HL-60/S4 (cell line): ENCODE measurements at regions not wholly inside any gene's neighbourhood (a gene's known extent, or its start where the extent isn't known, plus 50 kb on each side); places are given as distances from the start of the nearest gene placed in this dataset.
"Not testable (repeated sequence)": the region's sequence is repeated elsewhere in the genome, so short reads cannot be mapped to it uniquely, and the experiment has no call there.

Experiments
- in situ Hi-C: fragments of 300-500 bp; cut with MboI; formaldehyde crosslinking; loops from 2 replicates; pipeline ENCODE4 v1.14.3; 2022; ENCODE audit warnings: low sequenced_read_pairs

DNA sequence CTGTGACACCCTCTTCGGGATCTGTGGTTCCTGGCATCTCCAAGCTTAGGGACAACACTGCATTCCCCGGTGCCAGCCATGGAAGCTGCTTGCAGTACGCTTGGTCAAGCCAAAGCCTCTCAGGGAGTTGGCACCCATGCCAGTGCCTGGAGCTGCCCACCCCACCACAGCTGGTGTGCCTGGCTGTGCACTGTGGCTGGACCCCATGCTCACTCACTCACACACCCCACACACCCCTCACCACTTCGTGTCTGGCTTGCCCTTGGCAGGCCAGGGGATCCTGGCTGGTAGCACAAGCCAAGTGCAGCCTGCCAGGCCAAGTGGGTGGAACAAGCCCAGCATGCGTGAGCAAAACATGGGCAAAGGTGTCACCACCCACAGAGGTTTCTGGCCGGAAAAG, 324.5 kb upstream of the PTGER4 start:
- in situ Hi-C loops, result no loop called here

GRCh38 chr5:40354171-40354570, 325.5 kb upstream of the PTGER4 start:
- in situ Hi-C loops, result no loop called here

DNA sequence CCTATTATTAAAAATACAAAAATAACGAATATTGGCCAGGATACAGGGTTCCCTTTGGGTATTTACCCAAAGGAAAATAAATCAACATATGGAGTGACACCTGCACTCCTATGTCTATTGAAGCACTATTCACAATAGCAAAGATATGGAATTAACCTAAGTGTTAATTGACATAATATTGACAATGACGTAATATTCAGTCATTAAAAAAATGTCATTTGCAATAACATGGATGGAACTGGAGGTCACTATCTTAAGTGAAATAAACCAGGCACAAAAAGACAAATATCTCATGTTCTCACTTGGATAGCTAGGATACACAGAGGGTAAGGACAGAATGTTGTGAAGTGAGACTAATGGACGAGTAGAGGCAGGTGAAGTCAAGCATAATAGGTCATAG, 326.3 kb upstream of the PTGER4 start:
- in situ Hi-C loops, result no loop called here

- in situ Hi-C loops, result no loop called here
These were observed 331.6 kb upstream of the PTGER4 start for GRCh38 chr5:40347981-40348725.

DNA sequence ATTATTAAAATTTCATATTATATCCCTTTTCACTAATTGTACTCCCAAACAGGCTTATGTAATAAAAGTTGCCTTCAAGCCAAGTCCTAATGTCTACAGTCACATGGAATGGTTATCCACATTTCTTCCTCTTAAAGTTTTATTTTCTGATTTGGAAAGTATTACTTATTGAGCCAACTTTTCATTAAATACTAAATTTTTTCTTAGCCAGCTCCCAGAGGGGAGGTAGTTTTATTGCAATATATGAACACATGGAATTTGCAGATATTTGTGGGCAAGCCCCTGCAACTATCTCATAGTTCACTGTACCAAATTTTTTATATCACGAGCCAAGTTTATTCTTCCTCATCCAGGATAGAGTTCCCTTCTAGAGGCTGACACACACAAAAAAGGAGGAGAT, 332.8 kb upstream of the PTGER4 start:
- in situ Hi-C loops, result no loop called here

GRCh38 chr5:40338434-40338833, 341.3 kb upstream of the PTGER4 start:
- in situ Hi-C loops, result not testable (repeated sequence)

DNA sequence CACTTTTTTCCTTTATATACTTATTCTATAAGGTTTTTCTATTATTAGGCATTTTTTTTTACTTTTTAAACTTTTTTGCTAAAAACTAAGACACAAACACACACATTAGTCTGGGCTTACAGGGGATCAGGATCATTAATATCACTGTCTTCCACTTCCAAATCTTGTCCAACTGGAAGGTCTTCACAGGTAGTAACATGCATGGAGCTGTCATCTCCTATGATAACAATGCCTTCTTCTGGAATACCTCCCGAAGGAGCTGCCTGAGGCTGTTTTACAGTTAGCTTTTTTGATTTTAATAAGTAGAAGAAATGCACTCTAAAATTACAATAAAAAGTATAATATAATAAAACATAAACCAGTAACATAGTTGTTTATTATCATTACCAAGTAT, 345.5 kb upstream of the PTGER4 start:
- in situ Hi-C loops, result no loop called here

GRCh38 chr5:40333459-40334241, 346.1 kb upstream of the PTGER4 start:
- in situ Hi-C loops, result no loop called here

DNA sequence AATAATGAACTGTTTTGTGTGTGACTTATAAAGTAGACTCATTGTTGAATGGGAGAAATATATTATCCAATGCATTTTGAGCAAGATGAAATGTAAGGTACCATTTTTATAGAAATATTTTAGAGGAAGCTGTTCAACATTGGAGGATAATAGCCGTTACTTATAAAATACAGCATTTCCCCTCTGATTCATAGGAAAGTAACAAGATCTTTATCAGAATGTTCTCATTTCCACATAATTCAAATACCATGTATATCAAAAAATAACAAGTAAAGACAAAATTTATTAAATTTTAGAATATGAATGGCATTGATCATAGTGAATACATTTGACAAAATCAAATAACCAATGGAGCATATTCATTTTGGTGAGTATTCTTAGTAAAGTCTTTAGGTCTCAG, 346.7 kb upstream of the PTGER4 start:
- in situ Hi-C loops, result no loop called here

- in situ Hi-C loops, result no loop called here
These were observed 348.1 kb upstream of the PTGER4 start for GRCh38 chr5:40331616-40332015.

- in situ Hi-C loops, result no loop called here
These were observed 358.2 kb upstream of the PTGER4 start for GRCh38 chr5:40321514-40321913.

DNA sequence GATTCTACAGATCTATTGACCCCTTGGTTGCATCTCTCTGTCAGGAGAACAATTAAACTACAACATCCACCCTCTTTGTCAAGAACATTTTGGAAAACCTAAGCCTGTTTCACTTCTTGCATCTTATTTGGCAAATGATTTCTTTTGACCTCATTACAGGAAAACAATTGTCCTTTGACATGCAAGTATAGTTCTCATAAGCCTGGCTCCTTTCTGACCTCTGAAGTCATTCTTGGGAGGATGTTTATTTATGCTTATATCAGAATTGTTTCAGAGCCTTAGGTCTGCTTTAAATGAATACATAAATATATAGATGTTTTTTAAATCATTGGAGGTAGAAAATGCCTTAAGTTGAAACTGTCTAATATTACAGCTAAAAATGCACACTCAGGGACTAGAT, 361.3 kb upstream of the PTGER4 start:
- in situ Hi-C loops, result no loop called here

DNA sequence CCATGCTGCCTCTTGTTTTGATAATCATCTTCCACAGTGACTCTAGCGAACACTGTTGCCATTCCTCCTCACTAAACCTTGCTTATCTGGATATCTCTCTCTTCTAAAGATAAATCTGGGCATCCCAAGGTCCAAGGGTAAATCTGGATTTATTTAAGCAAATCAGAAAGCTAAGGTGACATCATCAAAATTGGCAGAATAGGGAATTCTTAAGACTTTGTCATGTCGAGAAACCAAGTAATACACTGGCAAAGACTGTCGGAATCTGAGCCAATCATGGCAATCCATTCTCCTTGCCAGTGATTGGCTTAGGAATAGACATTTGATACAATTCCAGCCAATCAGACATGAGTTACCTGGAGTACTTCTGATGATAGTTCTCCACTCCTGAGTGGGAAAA, 362.7 kb upstream of the PTGER4 start:
- in situ Hi-C loops, result no loop called here

DNA sequence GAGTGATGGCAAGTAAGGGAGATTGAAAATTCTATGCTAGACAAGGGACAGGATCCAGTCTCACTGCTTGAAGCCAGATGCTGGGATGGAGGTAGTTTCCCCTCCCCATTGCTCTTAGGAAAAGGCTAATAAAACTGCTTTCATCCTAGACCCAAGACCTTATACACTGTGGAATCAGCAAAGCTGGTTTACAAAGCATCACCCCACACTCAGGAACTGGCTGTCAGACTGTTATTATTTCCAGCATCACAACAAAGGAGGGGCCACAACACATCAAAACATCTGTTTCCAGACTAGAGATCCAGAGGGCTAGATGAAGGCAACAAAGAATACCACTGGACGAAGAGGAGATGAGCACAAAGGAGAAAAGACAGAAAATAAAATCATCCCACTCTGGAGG, 364.6 kb upstream of the PTGER4 start:
- in situ Hi-C loops, result no loop called here

DNA sequence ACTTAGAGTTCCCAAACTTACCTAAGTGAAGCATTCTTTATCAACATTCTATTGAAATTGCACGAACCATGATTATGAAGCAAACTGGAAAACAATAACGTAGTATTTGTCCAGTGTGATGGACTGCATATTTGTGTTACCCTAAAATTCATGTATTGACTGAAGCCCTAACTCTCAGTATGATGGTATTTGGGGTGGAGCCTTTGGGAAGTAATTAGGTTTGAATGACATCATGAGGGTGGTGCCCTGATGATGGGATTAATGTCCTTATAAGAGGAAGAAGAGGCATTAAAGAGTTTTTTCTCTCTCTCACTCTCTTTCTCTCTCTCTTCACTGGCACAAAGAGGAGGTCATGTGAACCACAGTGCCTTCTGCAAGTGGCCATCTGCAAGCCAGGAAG, 365.4 kb upstream of the PTGER4 start:
- in situ Hi-C loops, result no loop called here

DNA sequence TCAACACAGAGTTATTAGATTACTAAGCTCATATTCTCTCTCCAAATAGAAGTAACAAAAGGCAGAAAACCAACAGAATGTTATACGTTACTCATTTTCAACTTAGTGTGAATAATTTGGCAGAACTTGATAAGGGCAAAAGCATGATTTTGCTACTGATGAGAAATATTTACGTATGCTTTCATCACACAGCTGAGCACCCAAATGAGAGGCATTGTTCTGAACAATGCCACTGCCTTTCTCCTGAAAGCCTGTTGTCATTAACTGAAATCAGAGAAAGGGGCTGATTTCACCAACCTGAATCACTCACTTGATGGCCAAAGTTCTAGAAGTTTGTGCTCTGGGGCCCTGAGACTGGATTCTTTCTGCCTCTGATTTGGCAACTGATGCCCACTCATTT, 367.5 kb upstream of the PTGER4 start:
- in situ Hi-C loops, result no loop called here

DNA sequence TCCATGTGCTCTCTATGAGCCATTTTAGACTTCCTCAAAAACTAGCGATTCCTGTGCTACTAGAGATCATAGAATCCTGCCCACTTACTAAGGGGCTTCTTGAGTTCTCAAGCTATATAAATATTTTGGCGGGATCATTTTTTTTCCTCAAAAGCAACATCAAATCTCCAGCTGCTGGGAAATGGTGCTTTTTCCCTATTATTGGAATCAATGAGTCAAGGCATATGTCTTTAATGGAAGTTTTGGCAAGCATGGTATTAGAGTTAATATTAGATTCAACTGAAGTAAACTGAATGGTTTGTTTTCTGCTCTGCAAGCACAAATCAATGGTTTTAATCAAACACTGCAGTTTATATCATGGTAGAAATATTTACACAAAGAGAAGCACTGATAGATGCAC, 369.9 kb upstream of the PTGER4 start:
- in situ Hi-C loops, result no loop called here

- in situ Hi-C loops, result no loop called here
These were observed 370.8 kb upstream of the PTGER4 start for GRCh38 chr5:40308867-40309266.

DNA sequence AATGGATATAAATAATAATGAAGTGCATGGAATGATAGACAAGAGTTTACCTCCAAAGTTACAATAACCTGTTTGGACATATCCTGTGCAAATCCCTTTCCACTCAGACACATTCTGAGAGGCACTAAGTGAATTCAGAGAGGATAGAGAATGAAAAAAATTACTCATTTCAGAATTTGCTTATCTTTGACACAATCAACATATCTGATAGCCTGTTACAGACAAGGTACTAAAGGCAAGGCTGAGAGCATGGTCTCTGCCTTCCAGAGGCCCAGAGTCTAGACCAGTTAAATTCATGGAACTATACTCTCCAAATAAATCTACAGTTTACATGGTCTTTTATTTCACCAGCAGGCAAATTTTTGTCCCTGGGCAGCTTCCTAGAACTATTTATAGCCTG, 371.8 kb upstream of the PTGER4 start:
- in situ Hi-C loops, result no loop called here

DNA sequence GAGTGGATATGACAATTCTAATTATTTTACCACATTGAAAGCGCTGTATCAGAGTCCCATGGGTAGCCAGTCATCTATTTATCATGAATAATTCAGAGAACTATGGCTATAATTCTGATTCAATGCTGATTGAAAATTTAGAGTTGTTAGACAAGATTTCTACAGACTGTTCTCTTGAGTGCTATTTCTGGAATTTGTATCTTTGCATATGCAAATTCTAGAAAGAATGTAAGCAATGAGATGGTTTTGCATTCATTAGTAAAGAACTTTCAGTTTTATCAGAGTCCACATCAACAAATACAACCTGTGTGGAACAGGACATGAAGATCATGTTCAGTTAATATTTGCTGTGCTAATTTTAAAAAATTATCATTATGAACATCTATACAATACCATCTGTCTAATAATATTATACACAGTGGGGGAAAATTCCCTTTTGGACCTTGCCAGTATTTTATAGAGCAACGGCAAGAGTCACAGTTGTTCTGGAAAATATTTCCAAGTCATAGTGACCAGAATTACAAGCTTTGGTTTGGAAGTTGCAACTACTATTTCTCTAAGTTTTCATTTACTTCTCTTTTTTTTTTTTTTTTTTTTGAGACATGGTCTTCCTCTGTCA, 372.7 kb upstream of the PTGER4 start:
- in situ Hi-C loops, result no loop called here

- in situ Hi-C loops, result no loop called here
These were observed 387.7 kb upstream of the PTGER4 start for GRCh38 chr5:40292006-40292405.

- in situ Hi-C loops, result no loop called here
These were observed 388.4 kb upstream of the PTGER4 start for GRCh38 chr5:40291338-40291737.
